GM21515 (cell line): ENCODE measurements at regions not wholly inside any gene's neighbourhood (a gene's known extent, or its start where the extent isn't known, plus 50 kb on each side); places are given as distances from the start of the nearest gene placed in this dataset.

Experiments
- ATAC-seq: cut with Tn5 transposase; IDR thresholded peaks from one replicate; pipeline ENCODE4 v1.9.1; 2021; ENCODE audit not compliant: unreplicated experiment

GRCh38 chr10:4137299-4137698 lies 352.3 kb upstream of the KLF6 start:
- ATAC-seq: no peak

- ATAC-seq: peak; percentile 85
These were observed 351.1 kb upstream of the KLF6 start for GRCh38 chr10:4136121-4136520.

- ATAC-seq: no peak
These were observed 347.2 kb upstream of the KLF6 start for GRCh38 chr10:4132216-4132556.

GRCh38 chr10:4131407-4132215 lies 346.6 kb upstream of the KLF6 start:
- peak; percentile 72 for ATAC-seq

- no peak for ATAC-seq
These were observed 345.7 kb upstream of the KLF6 start for GRCh38 chr10:4130685-4131084.

GRCh38 chr10:4129866-4130477 lies 345.0 kb upstream of the KLF6 start:
- no peak for ATAC-seq

- peak; percentile 50 for ATAC-seq
These were observed 342.7 kb upstream of the KLF6 start for GRCh38 chr10:4127518-4128315.

GRCh38 chr10:4125776-4126175 lies 340.8 kb upstream of the KLF6 start:
- ATAC-seq: no peak

- peak; percentile 54 for ATAC-seq
These were observed 336.7 kb upstream of the KLF6 start for GRCh38 chr10:4121502-4122380.

- no peak for ATAC-seq
These were observed 335.3 kb upstream of the KLF6 start for GRCh38 chr10:4120096-4120853.

GRCh38 chr10:4119107-4119506 lies 334.1 kb upstream of the KLF6 start:
- ATAC-seq: no peak

GRCh38 chr10:4117604-4118003 lies 332.6 kb upstream of the KLF6 start:
- no peak for ATAC-seq

- no peak for ATAC-seq
These were observed 326.6 kb upstream of the KLF6 start for GRCh38 chr10:4111643-4112042.

GRCh38 chr10:4109469-4109868 lies 324.5 kb upstream of the KLF6 start:
- no peak for ATAC-seq

GRCh38 chr10:4108693-4109092 lies 323.7 kb upstream of the KLF6 start:
- no peak for ATAC-seq

- no peak for ATAC-seq
These were observed 322.4 kb upstream of the KLF6 start for GRCh38 chr10:4107285-4107851.

- no peak for ATAC-seq
These were observed 318.6 kb upstream of the KLF6 start for GRCh38 chr10:4103603-4104002.

GRCh38 chr10:4102802-4103344 lies 317.9 kb upstream of the KLF6 start:
- no peak for ATAC-seq

GRCh38 chr10:4101918-4102654 lies 317.1 kb upstream of the KLF6 start:
- no peak for ATAC-seq
